ENCODE measurements at regions not wholly inside any gene's neighbourhood (a gene's known extent, or its start where the extent isn't known, plus 50 kb on each side); places are given as distances from the start of the nearest gene placed in this dataset.
"Not testable (repeated sequence)": the region's sequence is repeated elsewhere in the genome, so short reads cannot be mapped to it uniquely, and the experiment has no call there.

- Histone ChIP-seq H3K4me1 (no peaks in the 10 kb centered on the region), H3K4me3 (no peak overlapping the region), H3K4me2 (no peak overlapping the region), H3K36me3 (no peaks in the 10 kb centered on the region), H3K27ac (no peak overlapping the region), H4K20me1 (no peaks in the 10 kb centered on the region), H3K9ac (no peak overlapping the region), H3K27me3 (no peaks in the 10 kb centered on the region), H3K9me3 (replicated peaks in 1 of 11) (no peaks in the 10 kb centered on the region)
- TF ChIP-seq Cebpa-rat (IDR thresholded peaks at IDR 0.05) = no peak
These were observed 405.9 kb upstream of the GRM7 start for GRCh38 chr3:6455031-6455430.

GRCh38 chr3:6467186-6467585, 393.7 kb upstream of the GRM7 start:
- H3K27me3 ChIP-seq = no peaks in the 10 kb centered on the region
- no peaks in the 10 kb centered on the region for H4K20me1 ChIP-seq
- no peak for TF ChIP-seq Cebpa-rat (IDR thresholded peaks at IDR 0.05)
- no peak overlapping the region for H3K27ac ChIP-seq
- no peaks in the 10 kb centered on the region for H3K36me3 ChIP-seq
- H3K4me2 ChIP-seq = no peak overlapping the region
- H3K9ac ChIP-seq = no peak overlapping the region
- 0 out of 22 replicates have a peak, but pooled peaks cover 0 to 2% (median 0%) of the 10 kb centered on the region in 11 experiments for H3K9me3 ChIP-seq (replicated peaks in 1 of 11)
- no peak overlapping the region for H3K4me3 ChIP-seq
- no peaks in the 10 kb centered on the region for H3K4me1 ChIP-seq

DNA sequence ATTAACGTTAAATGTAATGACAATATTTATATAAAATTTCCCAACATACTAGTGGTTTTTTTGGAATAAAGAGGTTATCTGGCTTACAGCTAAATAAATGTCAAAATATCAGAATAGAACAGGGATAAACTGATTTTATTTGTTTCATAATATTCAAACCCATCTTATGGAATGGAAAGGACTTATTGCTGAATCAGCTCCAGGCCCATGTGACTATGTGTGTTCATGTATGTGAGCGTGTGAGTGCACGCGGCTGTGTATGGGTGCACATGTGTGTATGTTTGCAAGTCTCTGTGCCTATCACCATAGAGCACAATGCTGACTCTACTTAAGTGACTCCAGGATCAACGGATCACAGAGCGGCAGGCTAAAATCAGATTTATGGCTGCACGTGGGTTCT, 392.3 kb upstream of the GRM7 start:
- H3K27me3 ChIP-seq = no peaks in the 10 kb centered on the region
- no peak overlapping the region for H3K4me2 ChIP-seq
- no peak overlapping the region for H3K9ac ChIP-seq
- no peak overlapping the region for H3K27ac ChIP-seq
- no peaks in the 10 kb centered on the region for H4K20me1 ChIP-seq
- H3K36me3 ChIP-seq = no peaks in the 10 kb centered on the region
- H3K9me3 ChIP-seq (replicated peaks in 1 of 11) = no peaks in the 10 kb centered on the region
- H3K4me3 ChIP-seq = no peak overlapping the region
- no peak for TF ChIP-seq Cebpa-rat (IDR thresholded peaks at IDR 0.05)
- no peaks in the 10 kb centered on the region for H3K4me1 ChIP-seq

DNA sequence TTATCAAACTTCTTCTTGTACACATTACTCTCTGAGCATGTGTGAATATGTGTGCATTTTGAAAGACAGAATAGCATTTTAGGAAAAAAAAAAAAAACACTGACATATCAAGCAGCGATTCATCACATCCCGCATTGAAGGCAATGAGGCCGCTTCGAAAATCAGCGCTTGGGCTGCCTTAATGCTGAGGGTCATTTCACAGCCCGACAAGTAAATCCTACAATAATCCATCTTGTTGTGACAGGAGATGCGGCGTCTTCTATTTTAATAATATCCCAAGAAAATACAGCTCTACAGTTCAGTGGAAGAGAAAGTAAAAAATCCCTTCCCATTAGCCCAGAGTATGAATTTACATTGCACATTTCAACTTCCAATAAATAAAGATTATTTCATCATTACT, 389.2 kb upstream of the GRM7 start:
- Histone ChIP-seq H3K4me1 (no peaks in the 10 kb centered on the region), H3K27me3 (no peaks in the 10 kb centered on the region), H3K27ac (no peak overlapping the region), H3K4me3 (no peak overlapping the region), H3K4me2 (no peak overlapping the region), H3K9ac (no peak overlapping the region), H3K9me3 (replicated peaks in 1 of 11) (no peaks in the 10 kb centered on the region), H3K36me3 (no peaks in the 10 kb centered on the region), H4K20me1 (no peaks in the 10 kb centered on the region)
- TF ChIP-seq Cebpa-rat (IDR thresholded peaks at IDR 0.05) = no peak

GRCh38 chr3:6490487-6491327, 370.2 kb upstream of the GRM7 start:
- H3K4me1 ChIP-seq; H3K9ac ChIP-seq; H3K27ac ChIP-seq; H3K4me2 ChIP-seq; H3K36me3 ChIP-seq; H3K9me3 ChIP-seq (replicated peaks in 1 of 11); H4K20me1 ChIP-seq; H3K4me3 ChIP-seq; H3K27me3 ChIP-seq: not testable (repeated sequence)

GRCh38 chr3:6491768-6492167, 369.1 kb upstream of the GRM7 start:
- H3K27me3 ChIP-seq = no peaks in the 10 kb centered on the region
- H3K36me3 ChIP-seq = no peaks in the 10 kb centered on the region
- H3K27ac ChIP-seq = no peak overlapping the region
- H3K9ac ChIP-seq = no peak overlapping the region
- TF ChIP-seq Cebpa-rat (IDR thresholded peaks at IDR 0.05) = no peak
- H4K20me1 ChIP-seq = no peaks in the 10 kb centered on the region
- no peak overlapping the region for H3K4me2 ChIP-seq
- no peaks in the 10 kb centered on the region for H3K9me3 ChIP-seq (replicated peaks in 1 of 11)
- H3K4me1 ChIP-seq = no peaks in the 10 kb centered on the region
- H3K4me3 ChIP-seq = no peak overlapping the region

- H3K27ac ChIP-seq = no peak overlapping the region
- no peaks in the 10 kb centered on the region for H3K9me3 ChIP-seq (replicated peaks in 1 of 11)
- no peak overlapping the region for H3K4me3 ChIP-seq
- no peak overlapping the region for H3K9ac ChIP-seq
- no peaks in the 10 kb centered on the region for H3K36me3 ChIP-seq
- no peak for TF ChIP-seq Cebpa-rat (IDR thresholded peaks at IDR 0.05)
- no peak overlapping the region for H3K4me2 ChIP-seq
- no peaks in the 10 kb centered on the region for H3K27me3 ChIP-seq
- no peaks in the 10 kb centered on the region for H3K4me1 ChIP-seq
- H4K20me1 ChIP-seq = no peaks in the 10 kb centered on the region
These were observed 368.6 kb upstream of the GRM7 start for GRCh38 chr3:6492306-6492705.

DNA sequence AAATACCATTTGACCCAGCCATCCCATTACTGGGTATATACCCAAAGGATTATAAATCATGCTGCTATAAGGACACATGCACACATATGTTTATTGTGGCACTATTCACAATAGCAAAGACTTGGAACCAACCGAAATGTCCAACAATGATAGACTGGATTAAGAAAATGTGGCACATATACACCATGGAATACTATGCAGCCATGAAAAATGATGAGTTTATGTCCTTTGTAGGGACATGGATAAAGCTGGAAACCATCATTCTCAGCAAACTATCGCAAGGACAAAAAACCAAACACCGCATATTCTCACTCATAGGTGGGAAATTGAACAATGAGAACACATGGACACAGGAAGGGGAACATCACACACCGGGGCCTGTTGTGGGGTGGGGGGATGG, 362.0 kb upstream of the GRM7 start:
- H3K9ac ChIP-seq; H3K9me3 ChIP-seq (replicated peaks in 1 of 11); H3K4me3 ChIP-seq; H3K4me1 ChIP-seq; H3K27ac ChIP-seq; H3K36me3 ChIP-seq; H3K4me2 ChIP-seq; H3K27me3 ChIP-seq; H4K20me1 ChIP-seq: not testable (repeated sequence)

- no peaks in the 10 kb centered on the region for H3K4me1 ChIP-seq
- no peak overlapping the region for H3K9ac ChIP-seq
- H3K27ac ChIP-seq = no peak overlapping the region
- no peak for TF ChIP-seq Cebpa-rat (IDR thresholded peaks at IDR 0.05)
- H3K4me2 ChIP-seq = no peak overlapping the region
- no peak overlapping the region for H3K4me3 ChIP-seq
- H4K20me1 ChIP-seq = no peaks in the 10 kb centered on the region
- no peaks in the 10 kb centered on the region for H3K36me3 ChIP-seq
- H3K27me3 ChIP-seq = no peaks in the 10 kb centered on the region
- no peaks in the 10 kb centered on the region for H3K9me3 ChIP-seq (replicated peaks in 1 of 11)
These were observed 356.6 kb upstream of the GRM7 start for GRCh38 chr3:6504347-6504746.

DNA sequence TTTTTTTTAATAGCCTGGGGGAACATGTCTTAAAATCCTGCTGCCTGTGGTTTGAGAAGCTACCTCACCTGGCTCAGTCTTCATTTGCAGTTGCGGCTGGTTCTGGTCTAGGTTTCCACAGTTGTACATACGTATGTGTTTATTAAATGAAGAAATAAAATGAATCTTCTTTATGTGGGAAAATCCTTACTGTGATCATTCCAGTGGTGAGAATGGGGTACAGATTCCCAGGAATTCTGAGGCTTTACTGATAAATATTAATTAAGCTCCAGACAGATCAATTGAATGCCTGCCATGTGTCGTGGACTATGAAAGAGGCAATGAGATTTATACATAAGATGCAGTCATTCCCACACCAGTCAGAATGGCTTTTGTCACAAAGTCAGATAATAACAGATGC, 356.1 kb upstream of the GRM7 start:
- H3K4me3 ChIP-seq = no peak overlapping the region
- no peak overlapping the region for H3K9ac ChIP-seq
- no peaks in the 10 kb centered on the region for H4K20me1 ChIP-seq
- TF ChIP-seq Cebpa-rat (IDR thresholded peaks at IDR 0.05) = no peak
- H3K9me3 ChIP-seq (replicated peaks in 1 of 11) = no peaks in the 10 kb centered on the region
- no peaks in the 10 kb centered on the region for H3K4me1 ChIP-seq
- no peaks in the 10 kb centered on the region for H3K36me3 ChIP-seq
- no peak overlapping the region for H3K27ac ChIP-seq
- no peaks in the 10 kb centered on the region for H3K27me3 ChIP-seq
- H3K4me2 ChIP-seq = no peak overlapping the region

Measured in BLaER1 treated with 17β-estradiol and CSF1 and Interleukin-3, amounts not matched to agents 10 nM and 100 nM (cell line).